ENCODE measurements at regions not wholly inside any gene's neighbourhood (a gene's known extent, or its start where the extent isn't known, plus 50 kb on each side); places are given as distances from the start of the nearest gene placed in this dataset.
"Not testable (repeated sequence)": the region's sequence is repeated elsewhere in the genome, so short reads cannot be mapped to it uniquely, and the experiment has no call there.

- TF ChIP-seq EZH2 (IDR thresholded peaks at IDR 0.05) (no peak), CTCF (IDR thresholded peaks at IDR 0.05) (no peak), EZH2phosphoT487 (IDR thresholded peaks at IDR 0.05) (no peak)
- Histone ChIP-seq H3K36me3 (no peaks in the 10 kb centered on the region), H4K20me1 (ENCODE audit: low read depth) (no peaks in the 10 kb centered on the region), H3K27me3 (no peaks in the 10 kb centered on the region), H3K27ac (no peak overlapping the region), H3K9me3 (ENCODE audit: low read depth) (no peaks in the 10 kb centered on the region), H3K4me1 (no peaks in the 10 kb centered on the region), H3F3A (ENCODE audit: low read depth) (no peaks in the 10 kb centered on the region), H3K4me3 (no peak overlapping the region), H3K9ac (no peak overlapping the region), H3K79me2 (ENCODE audit: low read depth) (no peaks in the 10 kb centered on the region), H3K4me2 (no peak overlapping the region), H2AFZ (replicated peaks) (no peak overlapping the region)
- no peak overlapping the region for H3K27ac Mint-ChIP-seq
- H3K27me3 Mint-ChIP-seq (ENCODE audit: insufficient read depth, low read depth), result no peaks in the 10 kb centered on the region
- no peaks in the 10 kb centered on the region for H3K4me1 Mint-ChIP-seq
- no peak for DNase-seq (ENCODE audit: low spot score)
- no peak overlapping the region for H3K4me3 Mint-ChIP-seq
- peaks cover 21% of the 10 kb centered on the region for H3K9me3 Mint-ChIP-seq
- peaks cover 3% of the 10 kb centered on the region for H3K36me3 Mint-ChIP-seq
Observed at GRCh38 chr10:125520968-125521367, 162.0 kb downstream of the TEX36 start.

- H3K36me3 Mint-ChIP-seq; H2AFZ ChIP-seq (replicated peaks); H3K4me1 ChIP-seq; H3K4me3 ChIP-seq; H3K27ac Mint-ChIP-seq; H3K36me3 ChIP-seq; H3K9me3 ChIP-seq (ENCODE audit: low read depth); H3K79me2 ChIP-seq (ENCODE audit: low read depth); H3K27ac ChIP-seq; H3K27me3 ChIP-seq; H3K27me3 Mint-ChIP-seq (ENCODE audit: insufficient read depth, low read depth); H3K4me2 ChIP-seq; H3K9ac ChIP-seq; H3K4me3 Mint-ChIP-seq; H4K20me1 ChIP-seq (ENCODE audit: low read depth); DNase-seq (ENCODE audit: low spot score); H3F3A ChIP-seq (ENCODE audit: low read depth): not testable (repeated sequence)
- Mint-ChIP-seq H3K4me1 (peaks cover 21% of the 10 kb centered on the region), H3K9me3 (peaks cover 21% of the 10 kb centered on the region)
Observed at GRCh38 chr10:125518397-125518796, 164.6 kb downstream of the TEX36 start.

GRCh38 chr10:125515571-125515970, 167.4 kb downstream of the TEX36 start:
- no peak overlapping the region for H3K27ac Mint-ChIP-seq

More at GRCh38 chr10:125515571-125515970, 167.4 kb downstream of the TEX36 start:
- Histone ChIP-seq H3K9ac (no peak overlapping the region), H4K20me1 (ENCODE audit: low read depth) (no peaks in the 10 kb centered on the region), H2AFZ (replicated peaks) (peak overlapping the region; percentile 24), H3K79me2 (ENCODE audit: low read depth) (no peaks in the 10 kb centered on the region), H3K27me3 (no peaks in the 10 kb centered on the region), H3K4me2 (no peak overlapping the region), H3K9me3 (ENCODE audit: low read depth) (no peaks in the 10 kb centered on the region), H3K36me3 (no peaks in the 10 kb centered on the region), H3K27ac (no peak overlapping the region), H3K4me1 (no peaks in the 10 kb centered on the region), H3F3A (ENCODE audit: low read depth) (no peaks in the 10 kb centered on the region), H3K4me3 (no peak overlapping the region)
- DNase-seq (ENCODE audit: low spot score), result no peak
- H3K36me3 Mint-ChIP-seq, result no peaks in the 10 kb centered on the region
- peaks cover 3% of the 10 kb centered on the region for H3K27me3 Mint-ChIP-seq (ENCODE audit: insufficient read depth, low read depth)
- peaks cover 24% of the 10 kb centered on the region for H3K4me1 Mint-ChIP-seq
- no peak overlapping the region for H3K4me3 Mint-ChIP-seq
- TF ChIP-seq EZH2phosphoT487 (IDR thresholded peaks at IDR 0.05), result no peak
- no peak for TF ChIP-seq EZH2 (IDR thresholded peaks at IDR 0.05)
- no peak for TF ChIP-seq CTCF (IDR thresholded peaks at IDR 0.05)
- H3K9me3 Mint-ChIP-seq, result peaks cover 22% of the 10 kb centered on the region

Data from neural progenitor cell (in vitro differentiated cells).